Mesodermal cell (in vitro differentiated cells): ENCODE measurements at regions not wholly inside any gene's neighbourhood (a gene's known extent, or its start where the extent isn't known, plus 50 kb on each side); places are given as distances from the start of the nearest gene placed in this dataset.
"Not testable (repeated sequence)": the region's sequence is repeated elsewhere in the genome, so short reads cannot be mapped to it uniquely, and the experiment has no call there.

ENCODE experiments used
- H3K27ac ChIP-seq: 2 replicates; pipeline ENCODE4 v1.7.0; 2013; ENCODE audit warnings: mild to moderate bottlenecking, low read depth, low read length, moderate library complexity; ENCODE audit not compliant: severe bottlenecking
- H3K36me3 ChIP-seq: 2 replicates; pipeline ENCODE4 v1.7.1; 2013; ENCODE audit warnings: mild to moderate bottlenecking, low read length, moderate library complexity; ENCODE audit not compliant: control insufficient read depth, insufficient read depth
- H3K4me1 ChIP-seq: one replicate; pipeline ENCODE4 v1.7.1; 2013; ENCODE audit warnings: mild to moderate bottlenecking, low read length; ENCODE audit not compliant: insufficient read depth, control insufficient read depth, poor library complexity, severe bottlenecking
- H3K4me3 ChIP-seq: 2 replicates; pipeline ENCODE4 v1.7.0; 2013; ENCODE audit warnings: low read length, control low read depth, mild to moderate bottlenecking; ENCODE audit not compliant: insufficient read depth, poor library complexity, severe bottlenecking; ENCODE audit errors: extremely low read depth
- H3K9me3 ChIP-seq: 2 replicates; pipeline ENCODE4 v1.7.1; 2013; ENCODE audit warnings: mild to moderate bottlenecking, low read length, moderate library complexity; ENCODE audit not compliant: control insufficient read depth
- WGBS, 2 experiments: methylation state at CpG; one replicate each; pipeline ENCODE4 v1.1.5; 2013; ENCODE audit warnings: missing lambda C conversion rate in 2 of 2; ENCODE audit not compliant: insufficient coverage in 2 of 2; 5-methylcytosine and 5-hydroxymethylcytosine counted together

DNA sequence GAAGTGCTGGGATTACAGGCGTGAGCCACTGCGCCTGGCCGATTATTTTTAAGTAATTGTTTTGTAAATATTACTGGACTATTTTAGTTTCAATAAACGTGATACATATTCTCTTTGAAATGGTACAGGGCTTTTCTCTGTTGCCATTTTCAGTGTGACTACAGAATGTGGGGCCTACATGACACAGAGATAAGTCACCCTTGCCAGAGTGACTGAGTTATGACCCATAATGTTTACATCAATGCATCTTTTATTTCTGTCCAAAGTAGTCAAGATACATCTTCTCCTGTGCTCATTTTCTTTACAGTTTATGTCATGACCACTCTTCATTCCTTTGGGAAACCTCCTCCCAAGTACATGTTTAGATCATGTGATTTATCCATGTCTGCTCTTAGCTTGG is 88.3 kb upstream of the GC start:
- Histone ChIP-seq H3K4me1 (no peaks in the 10 kb centered on the region), H3K27ac (no peak overlapping the region), H3K36me3 (no peaks in the 10 kb centered on the region)

DNA sequence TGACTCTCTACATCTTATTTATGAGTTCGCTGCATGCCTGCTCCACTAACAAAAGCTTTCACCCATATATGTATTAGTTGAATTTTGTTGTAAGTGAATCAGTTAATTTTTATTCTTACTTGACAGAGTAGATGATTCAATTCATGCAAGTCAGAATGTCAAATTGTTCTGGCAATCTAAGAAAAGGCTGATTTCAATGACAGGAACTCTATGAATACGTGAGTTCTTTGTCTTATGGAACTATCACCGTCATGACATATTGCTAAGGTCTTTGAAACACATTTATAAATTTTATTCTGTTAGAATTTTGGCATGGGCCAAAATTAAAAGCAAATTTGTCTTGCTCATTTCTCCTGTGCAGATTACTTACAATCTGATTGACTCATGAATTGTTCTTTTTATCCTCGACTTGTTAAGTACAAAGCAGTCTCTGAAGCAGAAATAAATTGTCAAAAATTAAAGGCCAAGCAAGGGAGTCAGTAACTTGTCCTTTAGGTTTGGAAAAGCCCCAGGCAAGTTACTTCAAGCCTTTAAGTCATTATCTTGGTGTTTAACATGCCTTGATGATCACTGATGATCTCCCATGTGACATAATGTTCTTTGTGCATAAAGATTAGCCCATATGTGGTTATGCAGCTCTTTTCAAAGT is 89.0 kb upstream of the GC start:
- WGBS, 2 experiments, result 85 to 100% methylated on average over 1 to 2 of the region's 4 CpGs
- H3K4me1 ChIP-seq, result no peaks in the 10 kb centered on the region
- no peaks in the 10 kb centered on the region for H3K36me3 ChIP-seq
- H3K27ac ChIP-seq, result no peak overlapping the region
- H3K4me3 ChIP-seq, result no peak overlapping the region
- H3K9me3 ChIP-seq, result no peaks in the 10 kb centered on the region

More for the DNA sequence above, 88.3 kb upstream of the GC start:
- no peaks in the 10 kb centered on the region for H3K9me3 ChIP-seq
- 80 to 100% methylated on average over 1 to 4 of the region's 4 CpGs for WGBS, 2 experiments
- no peak overlapping the region for H3K4me3 ChIP-seq

DNA sequence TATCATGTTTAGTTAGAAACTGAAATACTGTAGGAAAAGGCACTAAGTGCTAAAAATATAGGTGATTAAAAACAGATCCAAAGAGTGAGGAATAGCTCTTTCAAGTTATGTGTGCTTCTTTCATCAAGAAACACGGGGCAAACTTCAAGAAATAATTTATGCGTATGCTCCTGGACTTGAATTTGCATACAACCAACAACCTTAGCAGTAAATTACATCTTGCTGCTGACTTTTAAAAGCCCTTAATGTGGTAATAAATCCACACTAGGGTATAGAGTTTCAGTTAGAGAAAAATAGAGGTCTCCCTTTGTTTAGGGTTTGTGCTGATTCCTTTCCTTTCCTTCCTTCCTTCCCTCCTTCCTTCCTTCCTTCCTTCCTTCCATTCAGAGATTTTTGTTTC is 94.5 kb upstream of the GC start:
- no peak overlapping the region for H3K27ac ChIP-seq
- no CpG with 5 or more reads among the region's 2 CpGs for WGBS, 2 experiments

DNA sequence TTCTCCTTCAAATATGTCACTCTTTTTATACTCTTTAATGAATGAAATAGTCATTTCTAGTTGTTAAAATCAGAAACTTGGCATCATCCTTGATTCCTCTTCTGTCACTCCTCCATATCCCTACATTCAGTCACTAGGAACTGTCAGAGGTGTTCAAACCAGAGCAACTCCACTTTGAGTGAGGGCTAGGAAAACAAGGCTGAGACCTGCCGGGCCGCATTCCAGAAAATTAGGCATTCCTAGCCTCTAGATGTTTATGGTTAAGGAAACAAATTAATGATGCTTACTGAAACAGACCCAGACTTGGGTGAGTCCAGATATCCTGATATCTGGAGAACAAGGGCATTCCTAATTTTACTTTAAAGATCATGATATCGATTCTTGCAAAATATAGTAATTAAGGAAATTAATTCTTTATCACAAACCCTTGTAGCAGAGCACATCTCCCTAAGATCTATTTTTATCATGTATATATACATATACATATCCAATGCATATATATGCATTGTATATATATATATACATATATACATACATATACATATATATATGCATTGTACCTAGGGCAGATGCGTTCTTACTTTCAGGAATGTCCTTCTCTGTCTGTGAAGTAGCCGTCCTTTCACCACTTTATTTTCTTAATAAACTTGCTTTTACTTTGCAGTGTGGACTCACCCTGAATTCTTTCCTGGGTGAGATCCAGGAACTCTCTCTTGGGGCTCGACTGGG is 98.4 kb upstream of the GC start:
- H3K4me3 ChIP-seq, result no peak overlapping the region
- no peaks in the 10 kb centered on the region for H3K9me3 ChIP-seq
- 86 to 94% methylated on average over 4 to 5 of the region's 6 CpGs for WGBS, 2 experiments
- no peaks in the 10 kb centered on the region for H3K4me1 ChIP-seq
- H3K27ac ChIP-seq, result no peak overlapping the region
- no peaks in the 10 kb centered on the region for H3K36me3 ChIP-seq

More for the DNA sequence above, 94.5 kb upstream of the GC start:
- no peaks in the 10 kb centered on the region for H3K9me3 ChIP-seq
- no peaks in the 10 kb centered on the region for H3K36me3 ChIP-seq
- H3K4me3 ChIP-seq, result no peak overlapping the region
- no peaks in the 10 kb centered on the region for H3K4me1 ChIP-seq

DNA sequence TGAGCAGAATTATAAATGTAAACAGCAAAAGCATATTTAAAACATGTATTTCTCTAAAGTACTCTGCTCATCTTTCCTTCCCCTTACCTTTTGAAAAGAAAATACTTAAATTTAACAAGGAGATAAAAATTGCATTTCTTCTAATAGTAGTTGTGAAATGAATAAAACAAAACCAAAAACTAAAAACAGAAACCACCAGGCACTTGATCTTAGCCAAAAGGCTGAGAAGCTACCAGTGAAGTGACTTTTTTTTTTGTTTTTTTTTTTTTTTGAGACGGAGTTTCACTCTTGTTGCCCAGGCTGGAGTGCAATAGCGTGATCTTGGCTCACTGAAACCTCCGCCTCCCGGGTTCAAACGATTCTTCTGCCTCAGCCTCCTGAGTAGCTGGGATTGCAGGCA is 116.5 kb upstream of the GC start:
- WGBS, 2 experiments, result 67% methylated on average over 3 of the region's 5 CpGs; no CpG with 5 or more reads in 1 of the 2 experiments
- H3K9me3 ChIP-seq, H3K4me1 ChIP-seq, H3K4me3 ChIP-seq, H3K27ac ChIP-seq, H3K36me3 ChIP-seq: not testable (repeated sequence)

DNA sequence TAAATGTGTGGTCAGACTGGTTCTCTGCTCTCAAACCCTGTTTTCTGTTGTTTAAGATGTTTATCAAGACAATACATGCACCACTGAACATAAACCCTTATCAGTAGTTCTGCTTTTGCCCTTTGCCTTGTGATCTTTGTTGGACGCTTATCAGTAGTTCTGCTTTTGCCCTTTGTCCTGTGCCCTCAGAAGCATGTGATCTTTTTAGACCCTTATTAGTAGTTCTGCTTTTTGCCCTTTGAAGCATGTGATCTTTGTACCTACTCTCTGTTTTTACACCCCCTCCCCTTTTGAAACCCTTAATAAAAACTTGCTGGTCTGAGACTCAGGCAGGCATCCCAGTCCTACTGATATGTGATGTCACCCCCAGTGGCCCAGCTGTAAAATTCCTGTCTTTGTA is 121.7 kb upstream of the GC start:
- not testable (repeated sequence) for H3K9me3 ChIP-seq, H3K27ac ChIP-seq, H3K4me3 ChIP-seq, H3K4me1 ChIP-seq, H3K36me3 ChIP-seq
- WGBS, 2 experiments, result 100% methylated on average over 1 of the region's 1 CpG; no CpG with 5 or more reads in 1 of the 2 experiments

DNA sequence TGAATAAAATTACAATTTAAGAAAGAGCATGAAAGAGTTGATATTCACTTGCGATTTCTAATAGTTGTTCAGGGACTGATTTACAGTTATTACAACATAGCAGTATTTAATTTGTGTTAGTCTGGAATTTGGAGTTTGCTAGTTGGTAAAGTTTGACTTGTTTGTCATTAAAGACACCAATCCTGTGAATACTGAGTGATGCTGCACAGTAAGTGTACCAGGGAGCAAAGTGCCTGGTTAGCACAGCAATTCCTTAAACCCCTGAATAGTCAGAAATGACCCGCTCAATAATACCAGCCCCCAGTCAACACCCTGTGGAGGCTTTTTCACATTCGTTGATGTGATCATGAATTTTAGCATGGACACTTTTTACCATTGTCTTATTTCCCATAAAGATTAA is 122.2 kb upstream of the GC start:
- no peaks in the 10 kb centered on the region for H3K4me1 ChIP-seq
- H3K27ac ChIP-seq, result no peak overlapping the region
- 80 to 100% methylated on average over 1 of the region's 3 CpGs for WGBS, 2 experiments
- no peaks in the 10 kb centered on the region for H3K36me3 ChIP-seq
- no peaks in the 10 kb centered on the region for H3K9me3 ChIP-seq
- no peak overlapping the region for H3K4me3 ChIP-seq

DNA sequence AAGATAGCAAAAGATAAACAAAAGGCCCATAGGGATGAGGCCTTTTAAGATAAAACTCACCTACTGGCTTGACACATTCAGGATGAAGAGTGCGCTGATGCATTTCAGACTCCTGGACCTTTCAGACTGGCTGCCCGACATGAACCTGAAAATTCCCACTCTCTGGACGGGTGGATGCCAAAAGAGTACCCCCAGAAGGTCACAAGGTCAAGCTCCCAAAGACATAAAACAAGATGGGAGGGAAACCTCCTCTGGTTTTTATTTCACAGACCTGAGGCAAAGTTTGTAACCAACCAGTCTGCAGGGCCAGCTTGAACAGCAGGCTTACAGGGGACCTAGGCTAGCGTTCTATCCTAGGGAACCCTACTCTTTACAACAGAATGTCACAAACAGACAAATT is 123.2 kb upstream of the GC start:
- H3K9me3 ChIP-seq, result no peaks in the 10 kb centered on the region
- no peaks in the 10 kb centered on the region for H3K4me1 ChIP-seq
- 77 to 85% methylated on average over 3 to 4 of the region's 4 CpGs for WGBS, 2 experiments
- no peak overlapping the region for H3K4me3 ChIP-seq
- no peaks in the 10 kb centered on the region for H3K36me3 ChIP-seq
- no peak overlapping the region for H3K27ac ChIP-seq

DNA sequence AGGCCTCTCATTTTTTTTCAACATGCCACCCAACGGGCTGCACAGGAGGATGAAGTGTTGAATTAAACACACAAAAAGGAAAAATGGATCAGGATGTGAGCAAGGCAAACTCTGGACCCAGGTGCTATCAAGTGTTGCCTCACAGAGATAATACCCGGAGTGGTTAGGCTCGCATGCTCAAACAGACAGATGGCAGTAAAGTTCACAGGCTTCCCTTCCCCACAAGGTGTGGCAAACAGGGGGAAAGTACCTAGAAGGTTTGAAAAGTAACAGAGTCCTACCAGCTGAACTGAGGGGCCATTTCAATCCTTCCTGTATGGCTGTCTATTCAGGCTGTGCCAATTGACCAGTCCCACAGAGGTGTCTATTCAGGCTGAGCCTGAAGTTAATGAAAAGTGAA is 123.9 kb upstream of the GC start:
- H3K4me3 ChIP-seq, result no peak overlapping the region
- WGBS, 2 experiments, result 76 to 100% methylated on average over 1 to 3 of the region's 3 CpGs
- H3K4me1 ChIP-seq, result no peaks in the 10 kb centered on the region
- no peaks in the 10 kb centered on the region for H3K36me3 ChIP-seq
- no peaks in the 10 kb centered on the region for H3K9me3 ChIP-seq
- no peak overlapping the region for H3K27ac ChIP-seq

DNA sequence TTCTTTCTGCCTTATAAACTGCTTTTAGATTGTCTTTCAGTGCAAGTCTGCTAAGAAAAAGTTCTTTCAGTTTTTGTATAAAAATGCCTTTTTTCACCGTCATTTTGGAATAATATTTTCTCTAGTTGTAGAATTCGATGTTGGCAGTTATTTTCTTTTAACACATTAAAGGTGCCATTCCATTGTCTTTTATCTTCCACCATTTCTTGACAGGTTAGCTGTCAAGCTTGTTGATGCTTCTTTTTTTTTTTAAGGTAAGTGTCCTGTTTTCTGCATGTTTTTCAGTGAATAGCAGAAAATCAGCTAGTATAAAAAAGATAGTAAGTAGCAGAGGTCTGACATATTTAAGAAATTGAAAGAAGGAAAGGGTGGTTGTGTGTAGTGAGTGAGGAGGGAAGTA is 118.5 kb upstream of the NPFFR2 start:
- Histone ChIP-seq H3K36me3 (no peaks in the 10 kb centered on the region), H3K4me1 (no peaks in the 10 kb centered on the region), H3K9me3 (no peaks in the 10 kb centered on the region), H3K4me3 (no peak overlapping the region), H3K27ac (no peak overlapping the region)
- WGBS, 2 experiments, result no CpG with 5 or more reads among the region's 2 CpGs

DNA sequence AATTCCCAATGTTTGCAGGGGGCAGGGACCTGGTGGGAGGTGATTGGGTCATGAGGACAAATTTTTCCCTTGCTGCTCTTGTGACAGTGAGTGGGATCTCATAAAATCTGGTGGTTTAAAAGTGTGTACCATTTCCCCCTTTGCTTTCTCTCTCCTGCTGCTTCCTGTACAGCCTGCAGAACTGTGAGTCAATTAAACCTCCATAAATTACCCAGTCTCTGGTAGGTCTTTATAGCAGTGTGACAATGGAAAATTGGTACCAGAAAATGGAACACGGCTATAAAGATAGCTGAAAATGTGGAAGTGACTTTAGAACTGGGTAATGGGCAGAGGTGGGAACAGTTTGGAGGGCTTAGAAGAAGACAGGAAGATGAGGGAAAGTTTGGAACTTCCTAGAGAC is 108.7 kb upstream of the NPFFR2 start:
- 79 to 88% methylated on average over 1 of the region's 1 CpG for WGBS, 2 experiments
- no peak overlapping the region for H3K27ac ChIP-seq
- H3K36me3 ChIP-seq, result no peaks in the 10 kb centered on the region
- H3K4me3 ChIP-seq, result no peak overlapping the region
- H3K4me1 ChIP-seq, result no peaks in the 10 kb centered on the region
- H3K9me3 ChIP-seq, result no peaks in the 10 kb centered on the region
